Fibroblast of pulmonary artery (primary cell): ENCODE measurements at regions not wholly inside any gene's neighbourhood (a gene's known extent, or its start where the extent isn't known, plus 50 kb on each side); places are given as distances from the start of the nearest gene placed in this dataset.
"Not testable (repeated sequence)": the region's sequence is repeated elsewhere in the genome, so short reads cannot be mapped to it uniquely, and the experiment has no call there.

ENCODE experiments used
- DNase-seq: peaks from one replicate; pipeline ENCODE4 v3.0.0-alpha.2; 2010; ENCODE audit warnings: low read depth
- H3K4me3 ChIP-seq: replicated peaks from 2 replicates; pipeline ENCODE4 v1.5.1; 2011; ENCODE audit warnings: low read depth, mild to moderate bottlenecking, control low read depth, low read length, moderate library complexity
- CTCF ChIP-seq: IDR thresholded peaks from 2 replicates; pipeline ENCODE4 v1.5.1; 2011; ENCODE audit warnings: mild to moderate bottlenecking, control low read depth, low read length, inconsistent platforms; ENCODE audit errors: missing control alignments

GRCh38 chrX:11899091-11899490 lies 141.1 kb downstream of the MSL3 start:
- peak; percentile 72 for DNase-seq
- no peak overlapping the region for H3K4me3 ChIP-seq
- TF ChIP-seq CTCF = no peak

- H3K4me3 ChIP-seq, DNase-seq: not testable (repeated sequence)
These were observed 147.9 kb downstream of the MSL3 start for GRCh38 chrX:11905933-11906332.

- peak; percentile 47 for DNase-seq
- no peak overlapping the region for H3K4me3 ChIP-seq
- TF ChIP-seq CTCF = peak; percentile 57
These were observed 150.3 kb downstream of the MSL3 start for GRCh38 chrX:11908371-11908770.

- no peak overlapping the region for H3K4me3 ChIP-seq
- TF ChIP-seq CTCF = no peak
- DNase-seq = peak; percentile 42
These were observed 155.0 kb downstream of the MSL3 start for GRCh38 chrX:11913001-11913400.

- peak; percentile 33 for DNase-seq
- no peak overlapping the region for H3K4me3 ChIP-seq
- TF ChIP-seq CTCF = no peak
These were observed 171.4 kb downstream of the MSL3 start for GRCh38 chrX:11929476-11929875.

GRCh38 chrX:11932423-11932822 lies 174.4 kb downstream of the MSL3 start:
- TF ChIP-seq CTCF = no peak
- no peak for DNase-seq

GRCh38 chrX:11934089-11934488 lies 176.1 kb downstream of the MSL3 start:
- no peak overlapping the region for H3K4me3 ChIP-seq
- DNase-seq = no peak

More at GRCh38 chrX:11932423-11932822, 174.4 kb downstream of the MSL3 start:
- H3K4me3 ChIP-seq = no peak overlapping the region

More at GRCh38 chrX:11934089-11934488, 176.1 kb downstream of the MSL3 start:
- no peak for TF ChIP-seq CTCF
